ENCODE measurements at regions not wholly inside any gene's neighbourhood (a gene's known extent, or its start where the extent isn't known, plus 50 kb on each side); places are given as distances from the start of the nearest gene placed in this dataset.

- H4K20me1 ChIP-seq (ENCODE audit: insufficient read depth, low read length), result no peaks in the 10 kb centered on the region
- no peaks in the 10 kb centered on the region for H3K36me3 ChIP-seq (replicated peaks in 1 of 2; ENCODE audit: control insufficient read depth in 1 of 2, insufficient read depth in 2 of 2, low read length in 2 of 2)
- H3K9ac ChIP-seq (ENCODE audit: insufficient read depth, low read length, poor library complexity, severe bottlenecking), result no peak overlapping the region
- Mint-ChIP-seq H3K27me3 (ENCODE audit: low read depth in 3 of 3) (peaks cover 0 to 3% (median 2%) of the 10 kb centered on the region in 3 donors), H3K36me3 (no peaks in the 10 kb centered on the region), H3K4me3 (no peak overlapping the region), H3K27ac (no peak overlapping the region), H3K9me3 (peaks cover 0 to 8% (median 4%) of the 10 kb centered on the region in 7 donors), H3K4me1 (no peaks in the 10 kb centered on the region)
- DNase-seq, result no peak
- no peak overlapping the region for H3K4me3 ChIP-seq (replicated peaks in 1 of 3; ENCODE audit: low read depth in 2 of 3, low read length in 3 of 3)
- no peak overlapping the region for H2AFZ ChIP-seq (ENCODE audit: insufficient read depth, low read depth, low read length, poor library complexity, severe bottlenecking)
- no peaks in the 10 kb centered on the region for H3K9me3 ChIP-seq (replicated peaks in 1 of 2; ENCODE audit: control insufficient read depth in 1 of 2, insufficient read depth in 1 of 2, low read length in 2 of 2)
- intact Hi-C loops (cut with micrococcal nuclease), result no loop called here
- WGBS (ENCODE audit: insufficient coverage), result 83% methylated on average over 1 of the region's 4 CpGs
- H3K4me2 ChIP-seq (replicated peaks; ENCODE audit: extremely low read depth, low read length, poor library complexity, severe bottlenecking), result no peak overlapping the region
- no peaks in the 10 kb centered on the region for H3K4me1 ChIP-seq (ENCODE audit: control insufficient read depth in 1 of 2, insufficient read depth in 2 of 2, low read length in 2 of 2)
- no peak for TF ChIP-seq CTCF (IDR thresholded peaks at IDR 0.05)
- no peak overlapping the region for H3K27ac ChIP-seq (ENCODE audit: low read depth in 1 of 2, low read length in 2 of 2)
- H3K79me2 ChIP-seq (ENCODE audit: insufficient read depth, low read length), result no peaks in the 10 kb centered on the region
- H3K27me3 ChIP-seq (ENCODE audit: control insufficient read depth in 2 of 2, insufficient read depth in 2 of 2, low read length in 2 of 2), result no peaks in the 10 kb centered on the region
These were observed 102.0 kb downstream of the DIRAS3 start for GRCh38 chr1:67948151-67949080.

GRCh38 chr1:67947114-67947513, 103.3 kb downstream of the DIRAS3 start:
- H3K36me3 ChIP-seq (replicated peaks in 1 of 2; ENCODE audit: control insufficient read depth in 1 of 2, insufficient read depth in 2 of 2, low read length in 2 of 2), result no peaks in the 10 kb centered on the region
- no peak overlapping the region for H3K27ac ChIP-seq (ENCODE audit: low read depth in 1 of 2, low read length in 2 of 2)
- H3K27me3 Mint-ChIP-seq (ENCODE audit: low read depth in 3 of 3), result peaks cover 0 to 2% (median under 1%) of the 10 kb centered on the region in 3 donors
- no peak for DNase-seq
- H3K9me3 Mint-ChIP-seq, result peaks cover 0 to 7% (median 4%) of the 10 kb centered on the region in 7 donors
- H3K4me2 ChIP-seq (replicated peaks; ENCODE audit: extremely low read depth, low read length, poor library complexity, severe bottlenecking), result no peak overlapping the region
- no peak overlapping the region for H3K4me3 Mint-ChIP-seq
- intact Hi-C loops (cut with micrococcal nuclease), result no loop called here
- H3K27ac Mint-ChIP-seq, result no peak overlapping the region
- TF ChIP-seq CTCF (IDR thresholded peaks at IDR 0.05), result no peak
- no peaks in the 10 kb centered on the region for H4K20me1 ChIP-seq (ENCODE audit: insufficient read depth, low read length)
- H3K36me3 Mint-ChIP-seq, result no peaks in the 10 kb centered on the region
- no peak overlapping the region for H3K9ac ChIP-seq (ENCODE audit: insufficient read depth, low read length, poor library complexity, severe bottlenecking)
- no peak overlapping the region for H2AFZ ChIP-seq (ENCODE audit: insufficient read depth, low read depth, low read length, poor library complexity, severe bottlenecking)
- WGBS (ENCODE audit: insufficient coverage), result 59% methylated on average over 3 of the region's 7 CpGs
- H3K4me1 ChIP-seq (ENCODE audit: control insufficient read depth in 1 of 2, insufficient read depth in 2 of 2, low read length in 2 of 2), result no peaks in the 10 kb centered on the region
- no peaks in the 10 kb centered on the region for H3K9me3 ChIP-seq (replicated peaks in 1 of 2; ENCODE audit: control insufficient read depth in 1 of 2, insufficient read depth in 1 of 2, low read length in 2 of 2)
- H3K4me1 Mint-ChIP-seq, result no peaks in the 10 kb centered on the region
- H3K79me2 ChIP-seq (ENCODE audit: insufficient read depth, low read length), result no peaks in the 10 kb centered on the region
- H3K27me3 ChIP-seq (ENCODE audit: control insufficient read depth in 2 of 2, insufficient read depth in 2 of 2, low read length in 2 of 2), result no peaks in the 10 kb centered on the region
- no peak overlapping the region for H3K4me3 ChIP-seq (replicated peaks in 1 of 3; ENCODE audit: low read depth in 2 of 3, low read length in 3 of 3)

Measured in CD14-positive monocyte (primary cell).